HL-60 (cell line): ENCODE measurements at regions not wholly inside any gene's neighbourhood (a gene's known extent, or its start where the extent isn't known, plus 50 kb on each side); places are given as distances from the start of the nearest gene placed in this dataset.
A peak's percentile ranks its signal among the peaks of the same experiment; 100 is the strongest.

Experiments
- DNase-seq, 2 experiments: peaks; one replicate each; pipeline ENCODE4 v3.0.0-alpha.2; 2010 to 2020; ENCODE audit warnings: low read depth in 1 of 2, low spot score in 1 of 2
- H3K27ac ChIP-seq: fragments of 250-450 bp; sonication (Bioruptor Pico); replicated peaks from 2 replicates; pipeline ENCODE4 v1.5.1; 2020; ENCODE audit warnings: mild to moderate bottlenecking, moderate library complexity
- H3K27me3 ChIP-seq: fragments of 250-450 bp; sonication (Bioruptor Pico); 2 replicates; pipeline ENCODE4 v1.5.1; 2021; ENCODE audit warnings: mild to moderate bottlenecking, moderate library complexity; ENCODE audit not compliant: insufficient read depth, poor library complexity, severe bottlenecking
- H3K4me3 ChIP-seq: replicated peaks from 2 replicates; pipeline ENCODE4 v1.5.1; 2011; ENCODE audit warnings: mild to moderate bottlenecking, control low read depth, low read length; ENCODE audit not compliant: insufficient read depth
- GABPA ChIP-seq: IDR thresholded peaks from 2 replicates; pipeline ENCODE4 v1.6.1; 2012; ENCODE audit warnings: low read depth
- POLR2AphosphoS5 ChIP-seq: IDR thresholded peaks from 2 replicates; pipeline ENCODE4 v1.6.1; 2012; ENCODE audit warnings: low read depth
- SPI1 ChIP-seq: IDR thresholded peaks from 2 replicates; pipeline ENCODE4 v1.6.1; 2012; ENCODE audit warnings: low read depth, mild to moderate bottlenecking, borderline replicate concordance
- TF ChIP-seq, protein P1 (sequence below): IDR thresholded peaks from one replicate; pipeline ENCODE4 v1.5.1; 2011; ENCODE audit warnings: low read length, control low read depth, inconsistent platforms; ENCODE audit not compliant: insufficient read depth
- TF ChIP-seq, protein P2 (sequence below): IDR thresholded peaks from 2 replicates; pipeline ENCODE4 v1.6.1; 2012; ENCODE audit warnings: low read depth; ENCODE audit not compliant: insufficient replicate concordance

DNA sequence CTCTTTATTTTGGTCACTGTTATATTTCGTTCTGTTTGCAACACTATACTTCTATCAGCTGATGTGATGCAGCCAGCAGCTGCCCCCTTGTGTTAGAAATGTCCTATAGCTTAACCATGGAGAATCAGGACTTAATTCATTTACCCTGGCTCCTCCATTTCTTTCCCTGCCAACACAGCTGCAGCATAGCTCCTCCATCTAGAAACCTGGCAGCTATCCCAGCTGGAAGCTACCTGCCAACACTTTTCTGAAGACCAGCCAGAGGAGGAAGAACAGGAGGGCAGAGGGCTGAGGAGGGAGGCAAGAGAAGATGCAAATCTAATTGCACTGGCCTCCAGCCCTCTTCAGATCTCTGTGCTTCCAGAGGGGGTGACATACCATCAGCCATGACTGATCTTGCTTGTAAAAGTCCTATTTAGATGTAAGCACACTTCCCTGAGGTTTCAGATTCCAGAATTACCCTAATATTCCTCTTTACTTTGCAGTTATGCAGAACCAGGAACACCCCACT is 156.8 kb upstream of the TMEM260 start:
- no peak overlapping the region for H3K27ac ChIP-seq
- TF ChIP-seq, protein P1, sequence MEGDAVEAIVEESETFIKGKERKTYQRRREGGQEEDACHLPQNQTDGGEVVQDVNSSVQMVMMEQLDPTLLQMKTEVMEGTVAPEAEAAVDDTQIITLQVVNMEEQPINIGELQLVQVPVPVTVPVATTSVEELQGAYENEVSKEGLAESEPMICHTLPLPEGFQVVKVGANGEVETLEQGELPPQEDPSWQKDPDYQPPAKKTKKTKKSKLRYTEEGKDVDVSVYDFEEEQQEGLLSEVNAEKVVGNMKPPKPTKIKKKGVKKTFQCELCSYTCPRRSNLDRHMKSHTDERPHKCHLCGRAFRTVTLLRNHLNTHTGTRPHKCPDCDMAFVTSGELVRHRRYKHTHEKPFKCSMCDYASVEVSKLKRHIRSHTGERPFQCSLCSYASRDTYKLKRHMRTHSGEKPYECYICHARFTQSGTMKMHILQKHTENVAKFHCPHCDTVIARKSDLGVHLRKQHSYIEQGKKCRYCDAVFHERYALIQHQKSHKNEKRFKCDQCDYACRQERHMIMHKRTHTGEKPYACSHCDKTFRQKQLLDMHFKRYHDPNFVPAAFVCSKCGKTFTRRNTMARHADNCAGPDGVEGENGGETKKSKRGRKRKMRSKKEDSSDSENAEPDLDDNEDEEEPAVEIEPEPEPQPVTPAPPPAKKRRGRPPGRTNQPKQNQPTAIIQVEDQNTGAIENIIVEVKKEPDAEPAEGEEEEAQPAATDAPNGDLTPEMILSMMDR = peak; percentile 1
- TF ChIP-seq, protein P2, sequence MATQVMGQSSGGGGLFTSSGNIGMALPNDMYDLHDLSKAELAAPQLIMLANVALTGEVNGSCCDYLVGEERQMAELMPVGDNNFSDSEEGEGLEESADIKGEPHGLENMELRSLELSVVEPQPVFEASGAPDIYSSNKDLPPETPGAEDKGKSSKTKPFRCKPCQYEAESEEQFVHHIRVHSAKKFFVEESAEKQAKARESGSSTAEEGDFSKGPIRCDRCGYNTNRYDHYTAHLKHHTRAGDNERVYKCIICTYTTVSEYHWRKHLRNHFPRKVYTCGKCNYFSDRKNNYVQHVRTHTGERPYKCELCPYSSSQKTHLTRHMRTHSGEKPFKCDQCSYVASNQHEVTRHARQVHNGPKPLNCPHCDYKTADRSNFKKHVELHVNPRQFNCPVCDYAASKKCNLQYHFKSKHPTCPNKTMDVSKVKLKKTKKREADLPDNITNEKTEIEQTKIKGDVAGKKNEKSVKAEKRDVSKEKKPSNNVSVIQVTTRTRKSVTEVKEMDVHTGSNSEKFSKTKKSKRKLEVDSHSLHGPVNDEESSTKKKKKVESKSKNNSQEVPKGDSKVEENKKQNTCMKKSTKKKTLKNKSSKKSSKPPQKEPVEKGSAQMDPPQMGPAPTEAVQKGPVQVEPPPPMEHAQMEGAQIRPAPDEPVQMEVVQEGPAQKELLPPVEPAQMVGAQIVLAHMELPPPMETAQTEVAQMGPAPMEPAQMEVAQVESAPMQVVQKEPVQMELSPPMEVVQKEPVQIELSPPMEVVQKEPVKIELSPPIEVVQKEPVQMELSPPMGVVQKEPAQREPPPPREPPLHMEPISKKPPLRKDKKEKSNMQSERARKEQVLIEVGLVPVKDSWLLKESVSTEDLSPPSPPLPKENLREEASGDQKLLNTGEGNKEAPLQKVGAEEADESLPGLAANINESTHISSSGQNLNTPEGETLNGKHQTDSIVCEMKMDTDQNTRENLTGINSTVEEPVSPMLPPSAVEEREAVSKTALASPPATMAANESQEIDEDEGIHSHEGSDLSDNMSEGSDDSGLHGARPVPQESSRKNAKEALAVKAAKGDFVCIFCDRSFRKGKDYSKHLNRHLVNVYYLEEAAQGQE = no peak
- H3K4me3 ChIP-seq = no peak overlapping the region

DNA sequence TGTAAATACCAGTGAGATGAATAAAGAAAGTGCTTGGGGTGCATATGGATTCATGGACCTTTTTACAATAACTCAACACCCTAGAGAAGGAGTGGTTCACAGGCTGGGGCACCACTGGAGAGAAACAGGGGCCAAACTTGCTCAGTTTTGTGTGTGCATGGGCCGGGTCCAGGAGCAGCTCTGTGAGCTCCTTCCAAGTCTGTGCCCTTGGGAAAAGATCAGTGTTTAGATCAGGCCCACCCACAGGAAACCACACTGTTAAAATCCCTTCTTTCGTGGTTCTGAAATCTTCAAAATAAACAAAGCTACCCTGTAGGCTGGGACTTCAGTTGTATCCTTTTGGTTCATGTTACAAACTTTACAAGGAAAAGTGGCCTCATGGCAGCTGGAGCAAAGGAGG is 156.1 kb upstream of the TMEM260 start:
- no peak for DNase-seq
- Histone ChIP-seq H3K4me3 (no peak overlapping the region), H3K27ac (no peak overlapping the region), H3K27me3 (no peaks in the 10 kb centered on the region)
- TF ChIP-seq POLR2AphosphoS5 (no peak), SPI1 (no peak), GABPA (no peak)
- TF ChIP-seq, protein P1 = no peak
- TF ChIP-seq, protein P2 = no peak

More for the DNA sequence above, 156.8 kb upstream of the TMEM260 start:
- DNase-seq = peak in 1 of 2 experiments; percentile 30
- no peaks in the 10 kb centered on the region for H3K27me3 ChIP-seq

DNA sequence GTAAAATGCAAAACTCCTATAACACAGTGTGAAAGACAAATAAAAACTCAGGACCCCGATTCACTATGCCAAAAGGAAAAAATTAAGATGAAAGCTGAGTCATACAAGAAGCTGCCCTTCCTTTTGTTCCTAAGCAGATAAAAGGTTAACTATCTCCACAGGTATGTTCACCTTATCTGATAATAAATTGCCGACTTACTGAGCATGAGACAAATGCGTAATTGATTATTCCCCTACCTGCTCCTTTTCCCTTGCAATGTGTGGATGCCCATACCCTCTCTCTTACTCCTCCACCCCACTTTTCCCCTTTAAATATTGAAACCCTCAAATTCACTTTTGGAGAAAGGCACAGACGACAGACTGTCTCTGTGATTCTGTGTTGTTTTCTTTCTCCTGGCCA is 148.6 kb upstream of the TMEM260 start:
- Histone ChIP-seq H3K27ac (no peak overlapping the region), H3K27me3 (no peaks in the 10 kb centered on the region), H3K4me3 (no peak overlapping the region)
- TF ChIP-seq, protein P2 = no peak
- TF ChIP-seq, protein P1 = no peak
- TF ChIP-seq SPI1 (no peak), POLR2AphosphoS5 (no peak), GABPA (no peak)
- no peak for DNase-seq
